Panc1 (cell line): ENCODE measurements at regions not wholly inside any gene's neighbourhood (a gene's known extent, or its start where the extent isn't known, plus 50 kb on each side); places are given as distances from the start of the nearest gene placed in this dataset.
A peak's percentile ranks its signal among the peaks of the same experiment; 100 is the strongest.

Source experiments
- CTCF ChIP-seq: fragments of 450-650 bp; IDR thresholded peaks from 2 replicates; pipeline ENCODE4 v1.5.1; 2017; ENCODE audit warnings: mild to moderate bottlenecking
- SIN3A ChIP-seq: IDR thresholded peaks from 2 replicates; pipeline ENCODE4 v1.6.1; 2012; ENCODE audit warnings: low read depth, mild to moderate bottlenecking, low read length, moderate library complexity, borderline replicate concordance; ENCODE audit not compliant: insufficient read depth

GRCh38 chr9:12884736-12885395, 110.0 kb downstream of the LURAP1L start:
- peak; percentile 32; the same call in 1 of the 2 replicates for TF ChIP-seq CTCF
- TF ChIP-seq SIN3A: no peak
